H9 (cell line): ENCODE measurements at regions not wholly inside any gene's neighbourhood (a gene's known extent, or its start where the extent isn't known, plus 50 kb on each side); places are given as distances from the start of the nearest gene placed in this dataset.

Experiments used
- DNase-seq: peaks from one replicate; pipeline ENCODE4 v3.0.0-alpha.2; 2017
- H2AFZ ChIP-seq: one replicate; pipeline ENCODE4 v1.6.1; 2013; ENCODE audit warnings: mild to moderate bottlenecking, low read length, control low read depth, moderate library complexity
- H2AK5ac ChIP-seq: 2 replicates; pipeline ENCODE4 v1.6.1; 2013; ENCODE audit warnings: low read length, control low read depth, mixed read lengths; ENCODE audit not compliant: insufficient read length
- H2BK120ac ChIP-seq: one replicate; pipeline ENCODE4 v1.6.1; 2013; ENCODE audit warnings: low read depth, mild to moderate bottlenecking, low read length, control low read depth, inconsistent platforms; ENCODE audit not compliant: poor library complexity, severe bottlenecking
- H2BK12ac ChIP-seq: 2 replicates; pipeline ENCODE4 v1.6.1; 2013; ENCODE audit warnings: low read length, control low read depth, mixed read lengths, low read depth; ENCODE audit not compliant: insufficient read length
- H2BK15ac ChIP-seq: 2 replicates; pipeline ENCODE4 v1.6.1; 2013; ENCODE audit warnings: low read depth, low read length, control low read depth
- H2BK20ac ChIP-seq: one replicate; pipeline ENCODE4 v1.6.1; 2013; ENCODE audit warnings: low read depth, mild to moderate bottlenecking, low read length, control low read depth, inconsistent platforms; ENCODE audit not compliant: poor library complexity, severe bottlenecking
- H2BK5ac ChIP-seq: 2 replicates; pipeline ENCODE4 v1.6.1; 2013; ENCODE audit warnings: low read length, control low read depth, mixed read lengths; ENCODE audit not compliant: insufficient read length
- H3K14ac ChIP-seq: 2 replicates; pipeline ENCODE4 v1.6.1; 2013; ENCODE audit warnings: low read length, control low read depth; ENCODE audit not compliant: insufficient read depth
- H3K18ac ChIP-seq: 2 replicates; pipeline ENCODE4 v1.6.1; 2013; ENCODE audit warnings: low read depth, mild to moderate bottlenecking, mixed read lengths, low read length, control low read depth; ENCODE audit not compliant: insufficient read length
- H3K23ac ChIP-seq: 2 replicates; pipeline ENCODE4 v1.6.1; 2013; ENCODE audit warnings: low read length, control low read depth, mixed read lengths, low read depth; ENCODE audit not compliant: insufficient read length
- H3K23me2 ChIP-seq: 2 replicates; pipeline ENCODE4 v1.6.1; 2013; ENCODE audit warnings: low read depth, mild to moderate bottlenecking, mixed read lengths, low read length, control low read depth; ENCODE audit not compliant: insufficient read length, poor library complexity, severe bottlenecking
- H3K27ac ChIP-seq: 2 replicates; pipeline ENCODE4 v1.5.1; 2013; ENCODE audit warnings: low read length, control low read depth, mixed read lengths, low read depth; ENCODE audit not compliant: insufficient read length
- H3K27me3 ChIP-seq: 2 replicates; pipeline ENCODE4 v1.6.1; 2013; ENCODE audit warnings: low read length, control low read depth, inconsistent platforms; ENCODE audit not compliant: insufficient read depth
- H3K4ac ChIP-seq: 2 replicates; pipeline ENCODE4 v1.6.1; 2013; ENCODE audit warnings: low read depth, mild to moderate bottlenecking, control low read depth, inconsistent platforms, low read length, moderate library complexity
- H3K4me1 ChIP-seq: 2 replicates; pipeline ENCODE4 v1.6.1; 2013; ENCODE audit warnings: low read length, control low read depth, inconsistent platforms; ENCODE audit not compliant: insufficient read depth
- H3K4me2 ChIP-seq: 2 replicates; pipeline ENCODE4 v1.6.1; 2013; ENCODE audit warnings: low read length, control low read depth, mixed read lengths; ENCODE audit not compliant: insufficient read length, insufficient read depth
- H3K56ac ChIP-seq: 2 replicates; pipeline ENCODE4 v1.6.1; 2013; ENCODE audit warnings: low read depth, mild to moderate bottlenecking, mixed read lengths, low read length, control low read depth; ENCODE audit not compliant: insufficient read length
- H3K79me1 ChIP-seq: 2 replicates; pipeline ENCODE4 v1.6.1; 2013; ENCODE audit warnings: low read depth, mild to moderate bottlenecking, moderate library complexity, low read length, control low read depth, inconsistent platforms; ENCODE audit not compliant: insufficient read depth, poor library complexity, severe bottlenecking
- H3K79me2 ChIP-seq: 2 replicates; pipeline ENCODE4 v1.6.1; 2013; ENCODE audit warnings: low read length, control low read depth, inconsistent platforms; ENCODE audit not compliant: insufficient read depth
- H3K9ac ChIP-seq: 2 replicates; pipeline ENCODE4 v1.6.1; 2013; ENCODE audit warnings: low read length, control low read depth, mixed read lengths; ENCODE audit not compliant: insufficient read length; ENCODE audit errors: extremely low read depth
- H3K9me3 ChIP-seq: one replicate; pipeline ENCODE4 v1.6.1; 2013; ENCODE audit warnings: low read depth, low read length, inconsistent platforms; ENCODE audit not compliant: control insufficient read depth
- H3T11ph ChIP-seq: one replicate; pipeline ENCODE4 v1.6.1; 2013; ENCODE audit warnings: mild to moderate bottlenecking, low read length, control low read depth, inconsistent platforms
- H4K20me1 ChIP-seq: one replicate; pipeline ENCODE4 v1.6.1; 2013; ENCODE audit not compliant: control insufficient read depth, insufficient read length, insufficient read depth
- H4K5ac ChIP-seq: 2 replicates; pipeline ENCODE4 v1.6.1; 2013; ENCODE audit warnings: low read depth, mild to moderate bottlenecking, mixed read lengths, low read length, control low read depth; ENCODE audit not compliant: insufficient read length
- H4K8ac ChIP-seq: replicated peaks from 2 replicates; pipeline ENCODE4 v1.6.1; 2013; ENCODE audit warnings: low read length, control low read depth, mixed read lengths, low read depth; ENCODE audit not compliant: insufficient read length
- H4K91ac ChIP-seq: 2 replicates; pipeline ENCODE4 v1.6.1; 2013; ENCODE audit warnings: low read depth, mild to moderate bottlenecking, moderate library complexity, mixed read lengths, low read length, control low read depth; ENCODE audit not compliant: insufficient read length
- H3K27ac Mint-ChIP-seq, 3 experiments: 2 replicates in 2 of 3; 3 replicates in 1 of 3; pipeline ENCODE4 v1.8.0; 2020 to 2021; ENCODE audit warnings: mixed read lengths in 3 of 3, mild to moderate bottlenecking in 1 of 3, moderate library complexity in 1 of 3
- H3K27me3 Mint-ChIP-seq: 2 replicates; pipeline ENCODE4 v1.8.0; 2021; ENCODE audit warnings: low read depth, mild to moderate bottlenecking, moderate library complexity, mixed read lengths
- H3K36me3 Mint-ChIP-seq, 3 experiments: 2 replicates in 2 of 3; 3 replicates in 1 of 3; pipeline ENCODE4 v1.8.0; 2020 to 2021; ENCODE audit warnings: low read depth in 3 of 3, mixed read lengths in 3 of 3; ENCODE audit not compliant: insufficient read depth in 1 of 3
- H3K4me1 Mint-ChIP-seq, 2 experiments: 2 replicates each; pipeline ENCODE4 v1.8.0; 2020; ENCODE audit warnings: mixed read lengths in 2 of 2
- H3K4me3 Mint-ChIP-seq, 2 experiments: 2 replicates in 1 of 2; 3 replicates in 1 of 2; pipeline ENCODE4 v1.8.0; 2020 to 2021; ENCODE audit warnings: mild to moderate bottlenecking in 2 of 2, mixed read lengths in 2 of 2, moderate library complexity in 1 of 2
- H3K9me3 Mint-ChIP-seq, 2 experiments: 2 replicates in 1 of 2; 3 replicates in 1 of 2; pipeline ENCODE4 v1.8.0; 2020; ENCODE audit warnings: mild to moderate bottlenecking in 2 of 2, mixed read lengths in 2 of 2, moderate library complexity in 1 of 2
- CTCF ChIP-seq: fragments of 200-600 bp; sonication (generic); conservative IDR thresholded peaks from 3 replicates; pipeline ENCODE4 v1.8.0; 2021; ENCODE audit warnings: antibody characterized with exemption, mild to moderate bottlenecking
- WGBS: extraction: QIAGEN DNeasy Blood & Tissue Kit; methylation state at CpG from one replicate; pipeline ENCODE4 v1.1.7; 2013; ENCODE audit warnings: missing lambda C conversion rate, low lambda C conversion rate, mixed read lengths; ENCODE audit not compliant: insufficient read length; ENCODE audit errors: extremely low coverage; 5-methylcytosine and 5-hydroxymethylcytosine counted together

- Histone ChIP-seq H3K4me2 (no peak overlapping the region), H3K79me1 (no peaks in the 10 kb centered on the region), H2BK120ac (no peak overlapping the region), H4K20me1 (no peaks in the 10 kb centered on the region), H3K27ac (no peak overlapping the region), H3T11ph (no peak overlapping the region), H3K14ac (no peak overlapping the region), H3K18ac (no peak overlapping the region), H3K4me1 (no peaks in the 10 kb centered on the region), H3K23me2 (no peaks in the 10 kb centered on the region), H2AFZ (no peak overlapping the region), H3K27me3 (no peaks in the 10 kb centered on the region; the same call in 1 of the 2 replicates), H3K9me3 (no peaks in the 10 kb centered on the region), H2BK12ac (no peak overlapping the region), H3K4ac (no peak overlapping the region), H4K91ac (no peak overlapping the region), H4K8ac (no peak overlapping the region), H4K5ac (no peak overlapping the region), H2BK5ac (no peak overlapping the region), H3K56ac (no peak overlapping the region), H2AK5ac (no peak overlapping the region), H2BK20ac (no peak overlapping the region), H3K23ac (no peak overlapping the region), H3K9ac (no peak overlapping the region), H3K79me2 (no peaks in the 10 kb centered on the region), H2BK15ac (no peak overlapping the region)
- Mint-ChIP-seq H3K27me3 (no peaks in the 10 kb centered on the region), H3K27ac (no peak overlapping the region), H3K9me3 (peaks cover 0 to 2% of the 10 kb centered on the region in 2 experiments; a peak in 2 of 5 replicates), H3K36me3 (no peaks in the 10 kb centered on the region), H3K4me3 (no peak overlapping the region), H3K4me1 (peaks cover 9 to 11% of the 10 kb centered on the region in 2 experiments)
- TF ChIP-seq CTCF, result no peak
- DNase-seq, result no peak
- no CpG with 5 or more reads among the region's 8 CpGs for WGBS
Observed at GRCh38 chr13:79226250-79226649, 179.8 kb downstream of the RBM26 start.
